ENCODE measurements at regions not wholly inside any gene's neighbourhood (a gene's known extent, or its start where the extent isn't known, plus 50 kb on each side); places are given as distances from the start of the nearest gene placed in this dataset.

GRCh38 chr11:126129727-126130671, 67.3 kb upstream of the CDON start:
- H3K4me1 ChIP-seq (ENCODE audit: control insufficient read depth, insufficient read depth, low read length), result peaks cover 8% of the 10 kb centered on the region
- H3K9me3 ChIP-seq (ENCODE audit: control insufficient read depth, insufficient read depth, low read length), result no peaks in the 10 kb centered on the region
- no peak overlapping the region for H3K4me3 ChIP-seq (ENCODE audit: low read depth, low read length)
- H3K36me3 ChIP-seq (ENCODE audit: control insufficient read depth, insufficient read depth, low read length), result no peaks in the 10 kb centered on the region
- H3K27ac ChIP-seq (ENCODE audit: low read depth, low read length), result no peak overlapping the region
- WGBS (ENCODE audit: insufficient coverage), result 67% methylated on average over 10 of the region's 13 CpGs
- DNase-seq (ENCODE audit: low read depth in 4 of 6, low spot score in 6 of 6), result no peak
- peaks cover 32% of the 10 kb centered on the region for H3K27me3 ChIP-seq (ENCODE audit: control insufficient read depth, insufficient read depth, low read length)

- H3K4me1 ChIP-seq (ENCODE audit: control insufficient read depth, insufficient read depth, low read length), result no peaks in the 10 kb centered on the region
- no peak overlapping the region for H3K27ac ChIP-seq (ENCODE audit: low read depth, low read length)
- no peak for DNase-seq (ENCODE audit: low read depth in 4 of 6, low spot score in 6 of 6)
- WGBS (ENCODE audit: insufficient coverage), result 24% methylated on average over 4 of the region's 6 CpGs
- no peaks in the 10 kb centered on the region for H3K9me3 ChIP-seq (ENCODE audit: control insufficient read depth, insufficient read depth, low read length)
- no peaks in the 10 kb centered on the region for H3K36me3 ChIP-seq (ENCODE audit: control insufficient read depth, insufficient read depth, low read length)
- H3K27me3 ChIP-seq (ENCODE audit: control insufficient read depth, insufficient read depth, low read length), result peaks cover 20% of the 10 kb centered on the region
- H3K4me3 ChIP-seq (ENCODE audit: low read depth, low read length), result no peak overlapping the region
These were observed 65.2 kb upstream of the CDON start for GRCh38 chr11:126127898-126128297.

- WGBS (ENCODE audit: insufficient coverage), result 78% methylated on average over 4 of the region's 7 CpGs
- no peaks in the 10 kb centered on the region for H3K4me1 ChIP-seq (ENCODE audit: control insufficient read depth, insufficient read depth, low read length)
- H3K36me3 ChIP-seq (ENCODE audit: control insufficient read depth, insufficient read depth, low read length), result no peaks in the 10 kb centered on the region
- H3K4me3 ChIP-seq (ENCODE audit: low read depth, low read length), result no peak overlapping the region
- H3K9me3 ChIP-seq (ENCODE audit: control insufficient read depth, insufficient read depth, low read length), result no peaks in the 10 kb centered on the region
- peaks cover 17% of the 10 kb centered on the region for H3K27me3 ChIP-seq (ENCODE audit: control insufficient read depth, insufficient read depth, low read length)
- no peak for DNase-seq (ENCODE audit: low read depth in 4 of 6, low spot score in 6 of 6)
- H3K27ac ChIP-seq (ENCODE audit: low read depth, low read length), result no peak overlapping the region
These were observed 64.7 kb upstream of the CDON start for GRCh38 chr11:126127284-126127845.

DNA sequence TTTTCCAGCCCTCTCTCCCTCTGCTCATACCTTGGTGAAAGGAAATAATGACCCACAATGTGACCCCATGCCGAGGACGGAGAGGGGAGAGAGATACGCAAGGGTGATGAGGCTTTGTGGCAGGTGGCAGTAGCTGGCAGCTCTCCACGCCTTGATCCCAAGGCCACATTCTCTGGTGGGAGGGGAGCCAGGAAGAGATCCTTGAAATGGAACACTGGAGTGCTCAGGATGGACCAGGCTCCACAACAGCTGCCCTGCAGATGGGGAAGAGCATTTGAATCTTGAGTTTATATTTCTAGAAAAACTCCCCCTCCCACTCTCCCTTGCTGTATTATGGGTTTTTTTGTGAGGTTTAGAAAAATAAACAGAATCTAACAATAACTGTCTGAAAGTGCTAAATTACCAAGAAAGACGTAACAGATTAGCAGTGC, 61.6 kb upstream of the CDON start:
- DNase-seq (ENCODE audit: low read depth in 4 of 6, low spot score in 6 of 6), result no peak
- Histone ChIP-seq H3K36me3 (ENCODE audit: control insufficient read depth, insufficient read depth, low read length) (no peaks in the 10 kb centered on the region), H3K27me3 (ENCODE audit: control insufficient read depth, insufficient read depth, low read length) (peaks cover 15% of the 10 kb centered on the region), H3K27ac (ENCODE audit: low read depth, low read length) (no peak overlapping the region), H3K4me1 (ENCODE audit: control insufficient read depth, insufficient read depth, low read length) (no peaks in the 10 kb centered on the region), H3K4me3 (ENCODE audit: low read depth, low read length) (no peak overlapping the region), H3K9me3 (ENCODE audit: control insufficient read depth, insufficient read depth, low read length) (no peaks in the 10 kb centered on the region)
- 84% methylated on average over 4 of the region's 5 CpGs for WGBS (ENCODE audit: insufficient coverage)

DNA sequence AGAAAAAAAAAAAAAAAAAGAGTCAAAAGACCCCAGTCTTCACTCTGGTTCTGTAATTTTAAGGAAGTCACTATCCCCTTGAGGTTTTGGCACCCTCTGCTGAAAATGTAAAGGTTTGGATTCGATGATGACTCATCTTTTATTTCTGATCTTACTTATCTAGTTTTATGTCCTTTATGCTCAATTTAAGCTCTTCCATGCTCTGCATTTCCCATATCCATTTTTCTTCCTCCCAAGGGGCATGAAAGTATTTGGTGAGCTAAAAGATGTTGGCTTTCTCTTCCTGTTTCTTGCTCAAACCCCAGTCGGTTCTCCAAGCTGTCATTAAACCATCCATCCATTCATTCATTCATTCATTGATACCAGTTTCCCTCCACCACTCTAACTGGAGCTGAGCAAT, 61.0 kb upstream of the CDON start:
- H3K27ac ChIP-seq (ENCODE audit: low read depth, low read length), result no peak overlapping the region
- no peaks in the 10 kb centered on the region for H3K4me1 ChIP-seq (ENCODE audit: control insufficient read depth, insufficient read depth, low read length)
- WGBS (ENCODE audit: insufficient coverage), result no CpG with 5 or more reads among the region's 2 CpGs

GRCh38 chr11:126122863-126123262, 60.2 kb upstream of the CDON start:
- Histone ChIP-seq H3K27ac (ENCODE audit: low read depth, low read length) (no peak overlapping the region), H3K27me3 (ENCODE audit: control insufficient read depth, insufficient read depth, low read length) (peaks cover 12% of the 10 kb centered on the region), H3K9me3 (ENCODE audit: control insufficient read depth, insufficient read depth, low read length) (no peaks in the 10 kb centered on the region), H3K4me3 (ENCODE audit: low read depth, low read length) (no peak overlapping the region), H3K36me3 (ENCODE audit: control insufficient read depth, insufficient read depth, low read length) (no peaks in the 10 kb centered on the region), H3K4me1 (ENCODE audit: control insufficient read depth, insufficient read depth, low read length) (no peaks in the 10 kb centered on the region)
- no peak for DNase-seq (ENCODE audit: low read depth in 4 of 6, low spot score in 6 of 6)
- WGBS (ENCODE audit: insufficient coverage), result 76% methylated on average over 2 of the region's 3 CpGs

More for the DNA sequence above, 61.0 kb upstream of the CDON start:
- H3K9me3 ChIP-seq (ENCODE audit: control insufficient read depth, insufficient read depth, low read length), result no peaks in the 10 kb centered on the region
- no peak overlapping the region for H3K4me3 ChIP-seq (ENCODE audit: low read depth, low read length)
- H3K36me3 ChIP-seq (ENCODE audit: control insufficient read depth, insufficient read depth, low read length), result no peaks in the 10 kb centered on the region
- no peak for DNase-seq (ENCODE audit: low read depth in 4 of 6, low spot score in 6 of 6)
- H3K27me3 ChIP-seq (ENCODE audit: control insufficient read depth, insufficient read depth, low read length), result peaks cover 16% of the 10 kb centered on the region

DNA sequence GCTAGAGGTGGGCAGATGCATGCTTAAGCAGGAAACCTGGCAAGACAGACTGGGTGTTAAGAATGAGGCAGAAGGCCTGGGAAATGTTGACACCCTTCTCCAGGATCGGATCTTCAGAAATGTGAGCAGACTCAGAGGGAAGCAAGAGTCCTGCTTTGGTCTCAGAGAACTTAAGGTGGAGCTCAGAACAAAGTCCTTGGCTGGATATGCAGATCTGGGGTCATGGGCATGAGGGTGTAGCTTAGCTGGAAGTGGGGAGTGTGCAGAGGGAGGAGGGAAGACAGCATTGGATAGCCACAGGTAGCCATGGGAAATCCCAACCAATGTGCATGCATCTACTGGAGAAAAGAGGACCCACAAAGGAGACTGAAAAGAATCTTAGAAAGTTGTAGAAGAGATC, 58.6 kb upstream of the CDON start:
- no peak for DNase-seq (ENCODE audit: low read depth in 4 of 6, low spot score in 6 of 6)
- Histone ChIP-seq H3K4me3 (ENCODE audit: low read depth, low read length) (no peak overlapping the region), H3K9me3 (ENCODE audit: control insufficient read depth, insufficient read depth, low read length) (no peaks in the 10 kb centered on the region), H3K4me1 (ENCODE audit: control insufficient read depth, insufficient read depth, low read length) (peaks cover 5% of the 10 kb centered on the region), H3K36me3 (ENCODE audit: control insufficient read depth, insufficient read depth, low read length) (no peaks in the 10 kb centered on the region), H3K27ac (ENCODE audit: low read depth, low read length) (no peak overlapping the region), H3K27me3 (ENCODE audit: control insufficient read depth, insufficient read depth, low read length) (peaks cover 16% of the 10 kb centered on the region)
- WGBS (ENCODE audit: insufficient coverage), result 80% methylated on average over 1 of the region's 1 CpG

DNA sequence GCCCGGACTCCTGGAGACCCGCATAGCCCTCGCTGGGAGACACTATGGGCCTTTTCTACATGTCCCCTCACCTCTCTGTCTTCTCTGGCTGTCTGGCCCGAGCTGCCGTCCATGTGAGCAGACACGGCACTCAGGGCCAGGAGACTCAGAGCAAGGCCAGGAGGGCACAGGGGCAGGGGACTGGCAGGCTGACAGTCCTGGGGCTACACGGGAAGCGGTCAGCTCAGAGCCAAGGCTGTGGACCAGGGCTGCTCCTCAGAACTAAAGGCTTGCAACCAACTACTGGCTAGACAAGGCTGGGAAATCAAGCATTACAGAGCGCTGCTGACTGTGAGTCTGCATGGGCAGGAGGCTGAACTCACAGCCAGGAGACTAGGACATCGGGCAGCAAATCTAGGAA, 56.1 kb upstream of the CDON start:
- H3K4me3 ChIP-seq (ENCODE audit: low read depth, low read length), result no peak overlapping the region
- no peaks in the 10 kb centered on the region for H3K36me3 ChIP-seq (ENCODE audit: control insufficient read depth, insufficient read depth, low read length)
- WGBS (ENCODE audit: insufficient coverage), result 87% methylated on average over 10 of the region's 10 CpGs
- peaks cover 29% of the 10 kb centered on the region for H3K4me1 ChIP-seq (ENCODE audit: control insufficient read depth, insufficient read depth, low read length)
- no peaks in the 10 kb centered on the region for H3K9me3 ChIP-seq (ENCODE audit: control insufficient read depth, insufficient read depth, low read length)
- DNase-seq (ENCODE audit: low read depth in 4 of 6, low spot score in 6 of 6), result no peak
- H3K27ac ChIP-seq (ENCODE audit: low read depth, low read length), result no peak overlapping the region
- peaks cover 18% of the 10 kb centered on the region for H3K27me3 ChIP-seq (ENCODE audit: control insufficient read depth, insufficient read depth, low read length)

- Histone ChIP-seq H3K4me3 (ENCODE audit: low read depth, low read length) (no peak overlapping the region), H3K9me3 (ENCODE audit: control insufficient read depth, insufficient read depth, low read length) (no peaks in the 10 kb centered on the region), H3K36me3 (ENCODE audit: control insufficient read depth, insufficient read depth, low read length) (no peaks in the 10 kb centered on the region), H3K27ac (ENCODE audit: low read depth, low read length) (no peak overlapping the region), H3K4me1 (ENCODE audit: control insufficient read depth, insufficient read depth, low read length) (peaks cover 58% of the 10 kb centered on the region), H3K27me3 (ENCODE audit: control insufficient read depth, insufficient read depth, low read length) (peaks cover 18% of the 10 kb centered on the region)
- WGBS (ENCODE audit: insufficient coverage), result 17% methylated on average over 13 of the region's 14 CpGs
- DNase-seq (ENCODE audit: low read depth in 4 of 6, low spot score in 6 of 6), result peak in 4 of 6 donors; percentile 42 to 89 (median 71)
These were observed 53.2 kb upstream of the CDON start for GRCh38 chr11:126115816-126116331.

Data from spinal cord (tissue), 9 donors.